SU-DHL-6 (cell line): ENCODE measurements at regions not wholly inside any gene's neighbourhood (a gene's known extent, or its start where the extent isn't known, plus 50 kb on each side); places are given as distances from the start of the nearest gene placed in this dataset.

Experiments
- H2AFZ ChIP-seq: fragments of 200-600 bp; sonication (generic); 2 replicates; pipeline ENCODE4 v1.6.1; 2014; ENCODE audit warnings: low read depth, mild to moderate bottlenecking, moderate library complexity, mixed read lengths, antibody characterized with exemption, low read length; ENCODE audit not compliant: severe bottlenecking
- H3F3A ChIP-seq: fragments of 200-600 bp; shearing (Covaris generic); 2 replicates; pipeline ENCODE4 v1.6.0; 2016; ENCODE audit warnings: antibody characterized with exemption, mild to moderate bottlenecking; ENCODE audit not compliant: insufficient read depth
- H3K27ac ChIP-seq: fragments of 200-600 bp; sonication (generic); 2 replicates; pipeline ENCODE4 v1.5.1; 2016; ENCODE audit warnings: low read depth, mild to moderate bottlenecking, low read length, moderate library complexity, mixed read lengths
- H3K27me3 ChIP-seq: fragments of 200-600 bp; sonication (generic), shearing (Covaris generic); 2 replicates; pipeline ENCODE4 v1.6.0; 2014; ENCODE audit warnings: mild to moderate bottlenecking, low read length
- H3K36me3 ChIP-seq: fragments of 200-600 bp; sonication (generic); 2 replicates; pipeline ENCODE4 v1.6.1; 2014; ENCODE audit warnings: mild to moderate bottlenecking, low read length, mixed read lengths
- H3K4me2 ChIP-seq: fragments of 300-600, 200-600 bp; shearing (Covaris generic), sonication (generic); 2 replicates; pipeline ENCODE4 v1.6.0; 2014; ENCODE audit warnings: low read length, low read depth, mild to moderate bottlenecking; ENCODE audit not compliant: poor library complexity, severe bottlenecking
- H3K4me3 ChIP-seq: fragments of 200-600 bp; sonication (generic); 2 replicates; pipeline ENCODE4 v1.5.1; 2014; ENCODE audit warnings: antibody characterized with exemption, low read length, mild to moderate bottlenecking, mixed read lengths; ENCODE audit not compliant: insufficient read depth, poor library complexity, severe bottlenecking
- H3K79me2 ChIP-seq: fragments of 200-600 bp; sonication (generic); 2 replicates; pipeline ENCODE4 v1.6.1; 2014; ENCODE audit warnings: mild to moderate bottlenecking, low read length, moderate library complexity; ENCODE audit not compliant: insufficient read depth
- H3K9ac ChIP-seq: fragments of 200-600 bp; sonication (generic); 2 replicates; pipeline ENCODE4 v1.7.0; 2014; ENCODE audit warnings: mild to moderate bottlenecking, low read length
- H3K9me2 ChIP-seq: fragments of 200-600 bp; sonication (generic); replicated peaks from 2 replicates; pipeline ENCODE4 v1.6.1; 2014; ENCODE audit warnings: low read length; ENCODE audit not compliant: insufficient read depth
- H3K9me3 ChIP-seq: fragments of 200-600 bp; sonication (generic); 2 replicates; pipeline ENCODE4 v1.6.1; 2014; ENCODE audit warnings: low read length, mixed read lengths; ENCODE audit not compliant: insufficient read depth
- H4K20me1 ChIP-seq: fragments of 200-600 bp; sonication (generic); 2 replicates; pipeline ENCODE4 v1.6.1; 2014; ENCODE audit warnings: low read depth, mild to moderate bottlenecking, antibody characterized with exemption, low read length, moderate library complexity, mixed read lengths
- CTCF ChIP-seq: fragments of 200-600 bp; sonication (generic); IDR thresholded peaks from one replicate; pipeline ENCODE4 v1.5.1; 2017; ENCODE audit warnings: antibody characterized with exemption, mild to moderate bottlenecking, low read length, moderate library complexity; ENCODE audit not compliant: insufficient read depth, poor library complexity, severe bottlenecking
- EZH2phosphoT487 ChIP-seq: fragments of 200-600 bp; sonication (generic), shearing (Covaris generic); conservative IDR thresholded peaks from 2 replicates; pipeline ENCODE4 v1.6.1; 2018; ENCODE audit warnings: mild to moderate bottlenecking, antibody characterized with exemption, low read length, moderate library complexity, mixed read lengths

GRCh38 chr2:216279459-216279858 lies 92.8 kb downstream of the MARCHF4 start:
- H2AFZ ChIP-seq, result no peak overlapping the region
- TF ChIP-seq CTCF (no peak), EZH2phosphoT487 (no peak)
- no peak overlapping the region for H3K9ac ChIP-seq
- H3K27me3 ChIP-seq, result no peaks in the 10 kb centered on the region
- H3K27ac ChIP-seq, result no peak overlapping the region
- no peaks in the 10 kb centered on the region for H3K36me3 ChIP-seq
- no peaks in the 10 kb centered on the region for H4K20me1 ChIP-seq
- H3K4me2 ChIP-seq, result no peak overlapping the region
- no peaks in the 10 kb centered on the region for H3K9me3 ChIP-seq
- no peaks in the 10 kb centered on the region for H3K9me2 ChIP-seq
- no peaks in the 10 kb centered on the region for H3K79me2 ChIP-seq
- H3F3A ChIP-seq, result no peaks in the 10 kb centered on the region
- no peak overlapping the region for H3K4me3 ChIP-seq

DNA sequence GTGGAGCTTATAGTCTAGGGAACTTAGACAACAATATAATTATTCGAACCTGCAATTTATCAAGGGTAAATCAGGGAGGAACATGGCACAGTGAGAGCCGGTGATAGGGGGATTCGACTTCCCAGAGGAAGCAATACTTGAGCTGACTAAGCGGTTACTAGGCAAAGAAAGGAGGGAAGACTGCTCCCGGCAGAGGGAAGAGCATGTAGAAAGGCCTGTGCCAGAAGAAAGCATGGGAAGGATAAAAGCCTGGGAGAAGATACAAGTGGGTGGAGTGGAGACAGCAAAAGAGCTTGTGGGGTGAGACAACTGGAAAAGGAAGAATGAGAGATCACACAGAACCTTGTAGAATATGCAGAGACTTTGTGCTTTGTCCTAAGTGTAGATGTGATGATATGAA lies 93.3 kb downstream of the MARCHF4 start:
- TF ChIP-seq CTCF (no peak), EZH2phosphoT487 (no peak)
- no peak overlapping the region for H3K4me2 ChIP-seq

GRCh38 chr2:216275890-216276289 lies 96.4 kb downstream of the MARCHF4 start:
- H3F3A ChIP-seq, result no peaks in the 10 kb centered on the region
- H3K27me3 ChIP-seq, result no peaks in the 10 kb centered on the region

More for the DNA sequence above, 93.3 kb downstream of the MARCHF4 start:
- H3K9me3 ChIP-seq, result no peaks in the 10 kb centered on the region
- no peaks in the 10 kb centered on the region for H3K9me2 ChIP-seq
- H3K79me2 ChIP-seq, result no peaks in the 10 kb centered on the region
- no peaks in the 10 kb centered on the region for H4K20me1 ChIP-seq
- no peaks in the 10 kb centered on the region for H3F3A ChIP-seq
- H3K27ac ChIP-seq, result no peak overlapping the region
- H3K9ac ChIP-seq, result no peak overlapping the region
- no peak overlapping the region for H3K4me3 ChIP-seq
- H3K36me3 ChIP-seq, result no peaks in the 10 kb centered on the region
- H3K27me3 ChIP-seq, result no peaks in the 10 kb centered on the region
- no peak overlapping the region for H2AFZ ChIP-seq

More at GRCh38 chr2:216275890-216276289, 96.4 kb downstream of the MARCHF4 start:
- Histone ChIP-seq H3K4me2 (no peak overlapping the region), H3K79me2 (no peaks in the 10 kb centered on the region), H3K36me3 (no peaks in the 10 kb centered on the region), H3K4me3 (no peak overlapping the region), H2AFZ (no peak overlapping the region), H3K9me3 (no peaks in the 10 kb centered on the region), H3K9ac (no peak overlapping the region), H4K20me1 (no peaks in the 10 kb centered on the region), H3K27ac (no peak overlapping the region), H3K9me2 (no peaks in the 10 kb centered on the region)
- TF ChIP-seq CTCF (no peak), EZH2phosphoT487 (no peak)
